ENCODE measurements at regions not wholly inside any gene's neighbourhood (a gene's known extent, or its start where the extent isn't known, plus 50 kb on each side); places are given as distances from the start of the nearest gene placed in this dataset.
"Not testable (repeated sequence)": the region's sequence is repeated elsewhere in the genome, so short reads cannot be mapped to it uniquely, and the experiment has no call there.

- no peak for DNase-seq (ENCODE audit: low read depth in 1 of 2, low spot score in 1 of 2)
Measured at GRCh38 chr6:16040628-16040974, 88.3 kb upstream of the MYLIP start.

GRCh38 chr6:16039892-16040627 is 88.8 kb upstream of the MYLIP start:
- DNase-seq (ENCODE audit: low read depth in 1 of 2, low spot score in 1 of 2), result not testable (repeated sequence)

- no peak for DNase-seq (ENCODE audit: low read depth in 1 of 2, low spot score in 1 of 2)
Measured at GRCh38 chr6:16038938-16039337, 89.9 kb upstream of the MYLIP start.

- DNase-seq (ENCODE audit: low read depth in 1 of 2, low spot score in 1 of 2), result no peak
Measured at GRCh38 chr6:16035488-16036080, 93.3 kb upstream of the MYLIP start.

- DNase-seq (ENCODE audit: low read depth in 1 of 2, low spot score in 1 of 2), result no peak
Measured at GRCh38 chr6:16033214-16033613, 95.7 kb upstream of the MYLIP start.

GRCh38 chr6:16031278-16031981 is 97.5 kb upstream of the MYLIP start:
- DNase-seq (ENCODE audit: low read depth in 1 of 2, low spot score in 1 of 2), result no peak

- DNase-seq (ENCODE audit: low read depth in 1 of 2, low spot score in 1 of 2), result no peak
Measured at GRCh38 chr6:16028966-16029365, 99.9 kb upstream of the MYLIP start.

GRCh38 chr6:16020259-16020658 is 108.6 kb upstream of the MYLIP start:
- no peak for DNase-seq (ENCODE audit: low read depth in 1 of 2, low spot score in 1 of 2)

GRCh38 chr6:16019462-16019861 is 109.4 kb upstream of the MYLIP start:
- no peak for DNase-seq (ENCODE audit: low read depth in 1 of 2, low spot score in 1 of 2)

- no peak for DNase-seq (ENCODE audit: low read depth in 1 of 2, low spot score in 1 of 2)
Measured at GRCh38 chr6:16018626-16019025, 110.3 kb upstream of the MYLIP start.

- not testable (repeated sequence) for DNase-seq (ENCODE audit: low read depth in 1 of 2, low spot score in 1 of 2)
Measured at GRCh38 chr6:16014325-16014724, 114.6 kb upstream of the MYLIP start.

GRCh38 chr6:16007146-16007545 is 121.7 kb upstream of the MYLIP start:
- no peak for DNase-seq (ENCODE audit: low read depth in 1 of 2, low spot score in 1 of 2)

GRCh38 chr6:16006681-16007080 is 122.2 kb upstream of the MYLIP start:
- DNase-seq (ENCODE audit: low read depth in 1 of 2, low spot score in 1 of 2), result no peak

GRCh38 chr6:16004934-16005679 is 123.8 kb upstream of the MYLIP start:
- DNase-seq (ENCODE audit: low read depth in 1 of 2, low spot score in 1 of 2), result no peak

- DNase-seq (ENCODE audit: low read depth in 1 of 2, low spot score in 1 of 2), result no peak
Measured at GRCh38 chr6:16003197-16003491, 125.7 kb upstream of the MYLIP start.

GRCh38 chr6:16002332-16003196 is 126.3 kb upstream of the MYLIP start:
- DNase-seq (ENCODE audit: low read depth in 1 of 2, low spot score in 1 of 2), result no peak

GRCh38 chr6:16001158-16001557 is 127.7 kb upstream of the MYLIP start:
- no peak for DNase-seq (ENCODE audit: low read depth in 1 of 2, low spot score in 1 of 2)

GRCh38 chr6:15999201-15999600 is 129.7 kb upstream of the MYLIP start:
- no peak for DNase-seq (ENCODE audit: low read depth in 1 of 2, low spot score in 1 of 2)

GRCh38 chr6:15997586-15998388 is 131.1 kb upstream of the MYLIP start:
- no peak for DNase-seq (ENCODE audit: low read depth in 1 of 2, low spot score in 1 of 2)

GRCh38 chr6:15996030-15996429 is 132.9 kb upstream of the MYLIP start:
- no peak for DNase-seq (ENCODE audit: low read depth in 1 of 2, low spot score in 1 of 2)
